Testis (tissue), 2 donors: ENCODE measurements at regions not wholly inside any gene's neighbourhood (a gene's known extent, or its start where the extent isn't known, plus 50 kb on each side); places are given as distances from the start of the nearest gene placed in this dataset.

Experiments used
- POLR2A ChIP-seq: fragments of 450-650 bp; IDR thresholded peaks from one replicate; pipeline ENCODE4 v1.6.1; 2017; ENCODE audit warnings: antibody characterized with exemption, mild to moderate bottlenecking, moderate library complexity
- TF ChIP-seq, protein P1 (sequence below), 3 experiments: fragments of 450-650 bp in 2 of 3; fragments of 200-600 bp in 1 of 3; sonication (generic) in 1 of 3; IDR thresholded peaks; one replicate each; pipeline ENCODE4 v1.5.1; 2016 to 2019; ENCODE audit warnings: antibody characterized with exemption in 3 of 3, mild to moderate bottlenecking in 2 of 3, moderate library complexity in 1 of 3

DNA sequence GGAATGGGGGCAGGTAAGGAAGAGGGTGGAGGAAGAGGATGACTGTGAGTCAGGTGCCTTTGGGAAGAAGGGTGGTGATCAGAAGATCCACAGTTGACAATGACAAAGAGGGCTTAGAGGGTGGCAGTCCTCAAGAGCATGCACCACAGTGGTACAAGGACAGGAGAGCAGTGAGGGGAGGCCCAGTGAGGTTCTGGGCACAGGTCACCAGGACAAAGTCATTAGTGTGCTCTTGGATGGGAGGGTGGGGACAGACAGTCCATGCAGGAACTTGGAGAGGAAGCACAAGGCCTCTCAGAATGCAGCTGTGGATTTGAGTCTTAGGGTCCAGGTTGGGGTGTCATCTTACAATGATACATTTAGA is 75.1 kb downstream of the RHOU start:
- TF ChIP-seq, protein P1, sequence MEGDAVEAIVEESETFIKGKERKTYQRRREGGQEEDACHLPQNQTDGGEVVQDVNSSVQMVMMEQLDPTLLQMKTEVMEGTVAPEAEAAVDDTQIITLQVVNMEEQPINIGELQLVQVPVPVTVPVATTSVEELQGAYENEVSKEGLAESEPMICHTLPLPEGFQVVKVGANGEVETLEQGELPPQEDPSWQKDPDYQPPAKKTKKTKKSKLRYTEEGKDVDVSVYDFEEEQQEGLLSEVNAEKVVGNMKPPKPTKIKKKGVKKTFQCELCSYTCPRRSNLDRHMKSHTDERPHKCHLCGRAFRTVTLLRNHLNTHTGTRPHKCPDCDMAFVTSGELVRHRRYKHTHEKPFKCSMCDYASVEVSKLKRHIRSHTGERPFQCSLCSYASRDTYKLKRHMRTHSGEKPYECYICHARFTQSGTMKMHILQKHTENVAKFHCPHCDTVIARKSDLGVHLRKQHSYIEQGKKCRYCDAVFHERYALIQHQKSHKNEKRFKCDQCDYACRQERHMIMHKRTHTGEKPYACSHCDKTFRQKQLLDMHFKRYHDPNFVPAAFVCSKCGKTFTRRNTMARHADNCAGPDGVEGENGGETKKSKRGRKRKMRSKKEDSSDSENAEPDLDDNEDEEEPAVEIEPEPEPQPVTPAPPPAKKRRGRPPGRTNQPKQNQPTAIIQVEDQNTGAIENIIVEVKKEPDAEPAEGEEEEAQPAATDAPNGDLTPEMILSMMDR (IDR thresholded peaks at IDR 0.05): no peak
- TF ChIP-seq POLR2A: no peak
